ENCODE measurements at regions not wholly inside any gene's neighbourhood (a gene's known extent, or its start where the extent isn't known, plus 50 kb on each side); places are given as distances from the start of the nearest gene placed in this dataset.

GRCh38 chr16:74186561-74186971 is 110.0 kb upstream of the PSMD7 start:
- TF ChIP-seq, protein P1, sequence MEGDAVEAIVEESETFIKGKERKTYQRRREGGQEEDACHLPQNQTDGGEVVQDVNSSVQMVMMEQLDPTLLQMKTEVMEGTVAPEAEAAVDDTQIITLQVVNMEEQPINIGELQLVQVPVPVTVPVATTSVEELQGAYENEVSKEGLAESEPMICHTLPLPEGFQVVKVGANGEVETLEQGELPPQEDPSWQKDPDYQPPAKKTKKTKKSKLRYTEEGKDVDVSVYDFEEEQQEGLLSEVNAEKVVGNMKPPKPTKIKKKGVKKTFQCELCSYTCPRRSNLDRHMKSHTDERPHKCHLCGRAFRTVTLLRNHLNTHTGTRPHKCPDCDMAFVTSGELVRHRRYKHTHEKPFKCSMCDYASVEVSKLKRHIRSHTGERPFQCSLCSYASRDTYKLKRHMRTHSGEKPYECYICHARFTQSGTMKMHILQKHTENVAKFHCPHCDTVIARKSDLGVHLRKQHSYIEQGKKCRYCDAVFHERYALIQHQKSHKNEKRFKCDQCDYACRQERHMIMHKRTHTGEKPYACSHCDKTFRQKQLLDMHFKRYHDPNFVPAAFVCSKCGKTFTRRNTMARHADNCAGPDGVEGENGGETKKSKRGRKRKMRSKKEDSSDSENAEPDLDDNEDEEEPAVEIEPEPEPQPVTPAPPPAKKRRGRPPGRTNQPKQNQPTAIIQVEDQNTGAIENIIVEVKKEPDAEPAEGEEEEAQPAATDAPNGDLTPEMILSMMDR (IDR thresholded peaks at IDR 0.05; ENCODE audit: low read depth, low read length) = no peak
- no peak for TF ChIP-seq EZH2phosphoT487 (IDR thresholded peaks at IDR 0.05; ENCODE audit: low read depth)
